Bronchial epithelial cell (primary cell): ENCODE measurements at regions not wholly inside any gene's neighbourhood (a gene's known extent, or its start where the extent isn't known, plus 50 kb on each side); places are given as distances from the start of the nearest gene placed in this dataset.

Experiments
- DNase-seq: peaks from one replicate; pipeline ENCODE4 v3.0.0-alpha.2; 2010; ENCODE audit warnings: low read depth
- FAIRE-seq: peaks from 2 replicates; lab custom pipeline; 2011; peaks lifted over from hg19 to GRCh38; lab: Jason Lieb, UNC
- H3K27me3 ChIP-seq: 2 replicates; pipeline ENCODE4 v1.5.1; 2011; ENCODE audit warnings: low read length; ENCODE audit not compliant: control insufficient read depth, insufficient read depth
- H3K36me3 ChIP-seq: 2 replicates; pipeline ENCODE4 v1.5.1; 2011; ENCODE audit warnings: low read length; ENCODE audit not compliant: control insufficient read depth, insufficient read depth
- H3K4me3 ChIP-seq: 2 replicates; pipeline ENCODE4 v1.5.1; 2011; ENCODE audit warnings: mild to moderate bottlenecking, low read depth, low read length, control low read depth
- TF ChIP-seq, protein P1 (sequence below): IDR thresholded peaks from 2 replicates; pipeline ENCODE4 v1.5.1; 2011; ENCODE audit warnings: mild to moderate bottlenecking, moderate library complexity, low read length, control low read depth, inconsistent platforms; ENCODE audit not compliant: insufficient read depth, severe bottlenecking

DNA sequence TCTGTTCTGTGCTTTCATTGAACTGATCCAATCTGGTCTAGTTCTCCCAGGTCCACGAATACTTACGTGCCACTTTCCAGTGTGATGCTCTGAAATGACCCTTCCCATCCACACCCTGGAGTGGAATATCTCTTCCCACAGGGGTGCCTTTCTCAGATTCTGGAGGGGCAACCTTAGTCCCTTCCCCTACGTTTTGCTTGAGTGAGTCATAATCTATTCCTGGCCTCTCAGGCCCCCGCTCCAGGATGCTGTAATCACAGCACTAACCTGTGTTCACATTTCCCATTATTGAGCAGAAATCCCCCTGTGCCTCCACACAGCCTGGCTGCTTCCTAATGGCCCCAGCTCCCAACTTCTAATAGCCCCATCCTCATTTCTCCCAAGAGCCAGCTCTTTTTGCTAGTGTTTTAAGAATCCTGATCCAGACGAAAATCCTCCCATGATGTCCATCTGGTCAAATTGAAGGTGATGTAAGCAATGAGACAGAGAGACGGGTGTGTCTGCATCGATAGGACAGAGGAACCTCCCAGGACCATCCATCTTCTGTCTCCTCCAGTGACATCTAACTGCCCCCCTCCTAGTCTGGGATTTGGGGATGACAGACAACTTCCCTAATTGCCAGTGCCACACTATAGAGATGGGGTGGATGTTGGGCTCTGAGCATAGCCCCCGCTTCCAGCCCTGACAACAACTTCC is 164.0 kb upstream of the MAF start:
- FAIRE-seq (no peak), DNase-seq (no peak)
- Histone ChIP-seq H3K27me3 (no peaks in the 10 kb centered on the region), H3K36me3 (no peaks in the 10 kb centered on the region), H3K4me3 (no peak overlapping the region)
- TF ChIP-seq, protein P1, sequence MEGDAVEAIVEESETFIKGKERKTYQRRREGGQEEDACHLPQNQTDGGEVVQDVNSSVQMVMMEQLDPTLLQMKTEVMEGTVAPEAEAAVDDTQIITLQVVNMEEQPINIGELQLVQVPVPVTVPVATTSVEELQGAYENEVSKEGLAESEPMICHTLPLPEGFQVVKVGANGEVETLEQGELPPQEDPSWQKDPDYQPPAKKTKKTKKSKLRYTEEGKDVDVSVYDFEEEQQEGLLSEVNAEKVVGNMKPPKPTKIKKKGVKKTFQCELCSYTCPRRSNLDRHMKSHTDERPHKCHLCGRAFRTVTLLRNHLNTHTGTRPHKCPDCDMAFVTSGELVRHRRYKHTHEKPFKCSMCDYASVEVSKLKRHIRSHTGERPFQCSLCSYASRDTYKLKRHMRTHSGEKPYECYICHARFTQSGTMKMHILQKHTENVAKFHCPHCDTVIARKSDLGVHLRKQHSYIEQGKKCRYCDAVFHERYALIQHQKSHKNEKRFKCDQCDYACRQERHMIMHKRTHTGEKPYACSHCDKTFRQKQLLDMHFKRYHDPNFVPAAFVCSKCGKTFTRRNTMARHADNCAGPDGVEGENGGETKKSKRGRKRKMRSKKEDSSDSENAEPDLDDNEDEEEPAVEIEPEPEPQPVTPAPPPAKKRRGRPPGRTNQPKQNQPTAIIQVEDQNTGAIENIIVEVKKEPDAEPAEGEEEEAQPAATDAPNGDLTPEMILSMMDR = no peak

DNA sequence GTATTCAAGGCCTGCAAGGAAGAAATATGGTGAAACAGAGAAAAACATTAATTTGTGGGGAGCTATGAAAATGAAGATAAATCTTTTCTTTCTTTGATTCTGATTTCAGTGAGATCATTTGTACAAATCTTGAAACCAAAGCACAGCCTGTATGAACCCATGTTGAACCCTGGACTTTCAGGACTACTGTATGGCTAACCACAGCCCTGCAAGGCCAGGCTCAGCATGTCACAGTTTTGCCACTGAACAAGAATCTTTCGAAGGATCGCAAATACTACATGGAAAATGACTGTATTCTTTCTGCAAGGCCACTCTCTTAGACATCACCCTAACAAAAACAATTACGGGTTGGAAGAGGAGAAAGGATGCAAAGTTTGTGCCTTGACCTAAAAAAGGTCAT is 161.7 kb upstream of the MAF start:
- peak; percentile 40 for FAIRE-seq
- no peaks in the 10 kb centered on the region for H3K36me3 ChIP-seq
- TF ChIP-seq, protein P1 = no peak

DNA sequence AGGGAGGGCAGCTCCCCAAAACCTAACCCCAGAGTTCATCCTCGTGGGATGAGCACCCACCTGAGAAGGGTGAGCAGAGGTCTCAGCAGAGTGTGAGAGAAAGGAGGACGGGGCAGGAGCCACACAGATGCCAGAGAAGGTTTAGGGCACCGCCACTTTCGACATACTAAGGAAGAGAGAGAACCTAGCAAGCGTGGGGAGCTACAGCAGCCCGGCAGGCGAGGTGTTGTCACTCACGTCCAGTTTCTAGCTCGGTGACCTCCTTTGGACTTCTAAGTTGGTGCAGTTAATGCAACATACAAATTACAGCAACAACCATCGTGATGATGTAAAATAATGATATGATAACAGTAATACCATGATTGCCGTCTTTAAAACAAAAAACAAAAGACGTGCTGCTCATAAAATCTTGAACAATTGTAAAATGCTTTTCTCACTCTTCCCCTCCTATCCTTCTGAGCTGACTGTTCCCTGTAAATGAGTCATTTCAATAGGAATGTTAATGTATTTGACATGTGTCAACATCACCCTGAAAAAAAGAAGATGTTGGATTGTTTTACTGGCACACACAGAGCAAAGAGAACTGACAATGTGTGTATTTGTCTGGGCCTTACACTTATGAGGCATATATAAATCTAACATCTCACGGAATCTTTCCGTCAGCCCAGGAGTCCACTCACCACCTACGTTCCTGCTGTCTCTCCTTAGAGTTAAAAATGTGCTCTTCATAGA is 158.2 kb upstream of the MAF start:
- DNase-seq (peak; percentile 78), FAIRE-seq (no peak)
- no peak overlapping the region for H3K4me3 ChIP-seq
- TF ChIP-seq, protein P1 = no peak
- H3K36me3 ChIP-seq = no peaks in the 10 kb centered on the region
- no peaks in the 10 kb centered on the region for H3K27me3 ChIP-seq

More for the DNA sequence above, 161.7 kb upstream of the MAF start:
- no peak for DNase-seq
- no peak overlapping the region for H3K4me3 ChIP-seq
- H3K27me3 ChIP-seq = no peaks in the 10 kb centered on the region

DNA sequence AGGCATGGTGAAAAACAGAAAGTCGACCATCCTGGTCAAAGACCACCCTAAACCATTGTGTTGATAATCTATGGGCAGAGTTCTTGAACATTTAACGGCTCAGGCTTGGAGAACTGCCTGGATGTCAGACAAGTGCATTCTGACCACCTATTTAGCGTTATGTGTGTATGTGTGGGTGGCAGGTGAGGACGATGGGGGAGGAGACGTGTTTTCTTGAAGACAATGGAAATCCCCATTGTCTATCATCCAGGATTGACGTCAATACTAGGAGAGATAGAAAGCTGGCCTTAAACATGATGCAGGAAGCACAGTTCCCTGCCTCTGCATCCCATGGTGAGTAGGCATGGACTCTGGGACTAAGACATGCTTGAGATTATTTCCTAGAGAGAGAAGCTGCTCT is 157.4 kb upstream of the MAF start:
- FAIRE-seq = no peak

DNA sequence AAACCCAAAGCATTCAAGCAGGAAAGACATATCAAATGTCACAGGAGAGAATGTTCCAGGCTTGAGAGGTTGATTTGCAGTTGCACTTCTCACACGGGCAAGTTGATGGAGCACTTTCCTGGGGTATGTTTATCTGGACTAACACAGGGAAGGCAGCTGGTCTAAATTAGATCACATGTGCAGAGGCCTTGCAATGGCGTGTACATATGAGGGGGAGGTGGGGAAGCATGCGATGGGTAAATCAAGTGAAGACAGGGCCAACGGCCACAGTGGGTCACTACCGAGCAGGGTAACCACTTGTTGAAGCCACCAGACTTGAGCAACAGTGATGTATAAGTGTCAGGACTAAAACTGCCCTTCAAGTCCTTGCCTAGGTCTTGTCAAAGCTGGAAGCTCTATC is 156.6 kb upstream of the MAF start:
- FAIRE-seq (peak; percentile 52), DNase-seq (no peak)
- no peaks in the 10 kb centered on the region for H3K27me3 ChIP-seq
- TF ChIP-seq, protein P1 = no peak
- no peaks in the 10 kb centered on the region for H3K36me3 ChIP-seq
- H3K4me3 ChIP-seq = no peak overlapping the region

More for the DNA sequence above, 157.4 kb upstream of the MAF start:
- no peaks in the 10 kb centered on the region for H3K27me3 ChIP-seq
- TF ChIP-seq, protein P1 = no peak
- H3K36me3 ChIP-seq = no peaks in the 10 kb centered on the region
- no peak overlapping the region for H3K4me3 ChIP-seq
- DNase-seq = no peak
